Effector memory CD4-positive, alpha-beta T cell (primary cell): ENCODE measurements at regions not wholly inside any gene's neighbourhood (a gene's known extent, or its start where the extent isn't known, plus 50 kb on each side); places are given as distances from the start of the nearest gene placed in this dataset.
"Not testable (repeated sequence)": the region's sequence is repeated elsewhere in the genome, so short reads cannot be mapped to it uniquely, and the experiment has no call there.

Experiments
- DNase-seq, 3 donors: peaks; one replicate each; pipeline ENCODE4 v3.0.0-alpha.2; 2020
- H3K27ac ChIP-seq: 2 replicates; pipeline ENCODE4 v1.7.0; 2013; ENCODE audit warnings: mild to moderate bottlenecking, low read length, moderate library complexity; ENCODE audit not compliant: insufficient read depth, poor library complexity, severe bottlenecking
- H3K27me3 ChIP-seq: replicated peaks from 2 replicates; pipeline ENCODE4 v1.7.0; 2013; ENCODE audit warnings: mild to moderate bottlenecking, low read length; ENCODE audit not compliant: insufficient read depth, control insufficient read depth, poor library complexity, severe bottlenecking
- H3K36me3 ChIP-seq: 2 replicates; pipeline ENCODE4 v1.7.0; 2013; ENCODE audit warnings: mild to moderate bottlenecking, low read length, moderate library complexity; ENCODE audit not compliant: control insufficient read depth, insufficient read depth
- H3K4me1 ChIP-seq: 2 replicates; pipeline ENCODE4 v1.7.0; 2013; ENCODE audit warnings: low read length, mild to moderate bottlenecking; ENCODE audit not compliant: control insufficient read depth, insufficient read depth, poor library complexity, severe bottlenecking
- H3K4me3 ChIP-seq: 2 replicates; pipeline ENCODE4 v1.7.0; 2013; ENCODE audit warnings: low read length, low read depth, mild to moderate bottlenecking; ENCODE audit not compliant: insufficient read depth, poor library complexity, severe bottlenecking
- H3K9me3 ChIP-seq: 2 replicates; pipeline ENCODE4 v1.7.0; 2013; ENCODE audit warnings: mild to moderate bottlenecking, low read length, moderate library complexity; ENCODE audit not compliant: control insufficient read depth

GRCh38 chrX:52261125-52261462 lies 76.4 kb downstream of the MAGED4 start:
- H3K27ac ChIP-seq: no peak overlapping the region
- H3K4me3 ChIP-seq: peak overlapping the region; percentile 63
- DNase-seq: no peak
- H3K9me3 ChIP-seq: no peaks in the 10 kb centered on the region
- H3K36me3 ChIP-seq: no peaks in the 10 kb centered on the region
- peaks cover 4% of the 10 kb centered on the region for H3K4me1 ChIP-seq
- peaks cover 8% of the 10 kb centered on the region for H3K27me3 ChIP-seq

- Histone ChIP-seq H3K9me3 (no peaks in the 10 kb centered on the region), H3K4me1 (peaks cover 4% of the 10 kb centered on the region), H3K4me3 (peak overlapping the region; percentile 63), H3K36me3 (no peaks in the 10 kb centered on the region), H3K27me3 (peaks cover 8% of the 10 kb centered on the region), H3K27ac (peak overlapping the region; percentile 74)
- DNase-seq: peak; percentile 76 to 82 (median 81)
Measured at GRCh38 chrX:52261463-52262194, 76.9 kb downstream of the MAGED4 start.

GRCh38 chrX:52262195-52262546 lies 77.5 kb downstream of the MAGED4 start:
- no peak for DNase-seq
- H3K4me3 ChIP-seq: peak overlapping the region; percentile 63
- peaks cover 8% of the 10 kb centered on the region for H3K27me3 ChIP-seq
- H3K4me1 ChIP-seq: peaks cover 4% of the 10 kb centered on the region
- no peaks in the 10 kb centered on the region for H3K36me3 ChIP-seq
- no peaks in the 10 kb centered on the region for H3K9me3 ChIP-seq
- peak overlapping the region; percentile 74 for H3K27ac ChIP-seq

- H3K36me3 ChIP-seq: no peaks in the 10 kb centered on the region
- H3K27me3 ChIP-seq: no peaks in the 10 kb centered on the region
- H3K4me1 ChIP-seq: peaks cover 4% of the 10 kb centered on the region
- H3K9me3 ChIP-seq: no peaks in the 10 kb centered on the region
- DNase-seq: no peak
- no peak overlapping the region for H3K4me3 ChIP-seq
- H3K27ac ChIP-seq: no peak overlapping the region
Measured at GRCh38 chrX:52263417-52263816, 78.7 kb downstream of the MAGED4 start.

GRCh38 chrX:52265713-52266112 lies 81.0 kb downstream of the MAGED4 start:
- H3K36me3 ChIP-seq: no peaks in the 10 kb centered on the region
- H3K27me3 ChIP-seq: no peaks in the 10 kb centered on the region
- H3K4me1 ChIP-seq: peaks cover 4% of the 10 kb centered on the region
- H3K9me3 ChIP-seq: no peaks in the 10 kb centered on the region
- no peak overlapping the region for H3K4me3 ChIP-seq
- no peak for DNase-seq
- no peak overlapping the region for H3K27ac ChIP-seq

- not testable (repeated sequence) for H3K9me3 ChIP-seq, H3K36me3 ChIP-seq, H3K4me1 ChIP-seq, DNase-seq, H3K27me3 ChIP-seq, H3K27ac ChIP-seq, H3K4me3 ChIP-seq
Measured at GRCh38 chrX:52268502-52268901, 83.8 kb downstream of the MAGED4 start.

- Histone ChIP-seq H3K27ac (no peak overlapping the region), H3K9me3 (no peaks in the 10 kb centered on the region), H3K36me3 (no peaks in the 10 kb centered on the region), H3K27me3 (no peaks in the 10 kb centered on the region), H3K4me3 (no peak overlapping the region), H3K4me1 (no peaks in the 10 kb centered on the region)
- no peak for DNase-seq
Measured at GRCh38 chrX:52270453-52271116, 85.9 kb downstream of the MAGED4 start.

- H3K4me1 ChIP-seq: no peaks in the 10 kb centered on the region
- no peak overlapping the region for H3K4me3 ChIP-seq
- DNase-seq: no peak
- H3K9me3 ChIP-seq: no peaks in the 10 kb centered on the region
- H3K27ac ChIP-seq: no peak overlapping the region
- no peaks in the 10 kb centered on the region for H3K36me3 ChIP-seq
- no peaks in the 10 kb centered on the region for H3K27me3 ChIP-seq
Measured at GRCh38 chrX:52271206-52271605, 86.5 kb downstream of the MAGED4 start.

- H3K36me3 ChIP-seq: no peaks in the 10 kb centered on the region
- no peak for DNase-seq
- H3K4me3 ChIP-seq: no peak overlapping the region
- no peak overlapping the region for H3K27ac ChIP-seq
- H3K4me1 ChIP-seq: no peaks in the 10 kb centered on the region
- H3K27me3 ChIP-seq: no peaks in the 10 kb centered on the region
- H3K9me3 ChIP-seq: no peaks in the 10 kb centered on the region
Measured at GRCh38 chrX:52277666-52278065, 91.2 kb upstream of the XAGE2 start.

GRCh38 chrX:52280812-52281211 lies 88.0 kb upstream of the XAGE2 start:
- Histone ChIP-seq H3K36me3 (no peaks in the 10 kb centered on the region), H3K27me3 (no peaks in the 10 kb centered on the region), H3K4me3 (no peak overlapping the region), H3K9me3 (no peaks in the 10 kb centered on the region), H3K4me1 (no peaks in the 10 kb centered on the region), H3K27ac (no peak overlapping the region)
- DNase-seq: no peak
